ENCODE measurements at regions not wholly inside any gene's neighbourhood (a gene's known extent, or its start where the extent isn't known, plus 50 kb on each side); places are given as distances from the start of the nearest gene placed in this dataset.
"Not testable (repeated sequence)": the region's sequence is repeated elsewhere in the genome, so short reads cannot be mapped to it uniquely, and the experiment has no call there.

- no peak overlapping the region for H3K4me3 ChIP-seq (ENCODE audit: low read depth, low read length)
- H3K9me3 ChIP-seq (ENCODE audit: control insufficient read depth, insufficient read depth, low read depth, low read length), result no peaks in the 10 kb centered on the region
- ChIA-PET CTCF (no interaction called here), POLR2A (no interaction called here)
- H3K27ac ChIP-seq (ENCODE audit: extremely low read depth, low read depth, low read length), result no peak overlapping the region
- H3K4me1 ChIP-seq (ENCODE audit: control insufficient read depth, insufficient read depth, low read length), result no peaks in the 10 kb centered on the region
- TF ChIP-seq ZNF423 (tag by site-specific recombination; IDR thresholded peaks at IDR 0.05) (no peak), HOXD13 (CRISPR knock-in tag; IDR thresholded peaks at IDR 0.05; ENCODE audit: borderline replicate concordance) (no peak)
- no peaks in the 10 kb centered on the region for H3K36me3 ChIP-seq (ENCODE audit: control insufficient read depth in 2 of 2, insufficient read depth in 1 of 2, low read length in 2 of 2)
Observed at GRCh38 chr18:30682672-30683071, 359.9 kb downstream of the DSC3 start.

- no peaks in the 10 kb centered on the region for H3K4me1 ChIP-seq (ENCODE audit: control insufficient read depth, insufficient read depth, low read length)
- H3K4me3 ChIP-seq (ENCODE audit: low read depth, low read length), result no peak overlapping the region
- H3K27ac ChIP-seq (ENCODE audit: extremely low read depth, low read depth, low read length), result no peak overlapping the region
- POLR2A ChIA-PET, result no interaction called here
- no peaks in the 10 kb centered on the region for H3K36me3 ChIP-seq (ENCODE audit: control insufficient read depth in 2 of 2, insufficient read depth in 1 of 2, low read length in 2 of 2)
- no peak for TF ChIP-seq ZNF19 (tag by site-specific recombination; IDR thresholded peaks at IDR 0.05; ENCODE audit: low read depth)
- TF ChIP-seq ZNF777 (tag by site-specific recombination; IDR thresholded peaks at IDR 0.05; ENCODE audit: borderline replicate concordance), result no peak
- no peak for TF ChIP-seq ZNF404 (tag by site-specific recombination; IDR thresholded peaks at IDR 0.05)
- no peak for TF ChIP-seq ZNF184 (tag by site-specific recombination; IDR thresholded peaks at IDR 0.05)
- TF ChIP-seq HOXA7 (CRISPR knock-in tag; IDR thresholded peaks at IDR 0.05; ENCODE audit: borderline replicate concordance), result no peak
- CTCF ChIA-PET, result interaction anchor here (0.6 to 1.0 kb wide), 3 partner anchors 21 to 35 kb away, joined by 3 read pairs; no protein-coding TSS in a partner anchor
- H3K9me3 ChIP-seq (ENCODE audit: control insufficient read depth, insufficient read depth, low read depth, low read length), result no peaks in the 10 kb centered on the region
Observed at GRCh38 chr18:30679285-30679930, 363.1 kb downstream of the DSC3 start.

GRCh38 chr18:30677813-30678212 lies 364.7 kb downstream of the DSC3 start:
- H3K9me3 ChIP-seq (ENCODE audit: control insufficient read depth, insufficient read depth, low read depth, low read length); H3K27ac ChIP-seq (ENCODE audit: extremely low read depth, low read depth, low read length); H3K36me3 ChIP-seq (ENCODE audit: control insufficient read depth in 2 of 2, insufficient read depth in 1 of 2, low read length in 2 of 2); CTCF ChIA-PET; POLR2A ChIA-PET; H3K4me1 ChIP-seq (ENCODE audit: control insufficient read depth, insufficient read depth, low read length); H3K4me3 ChIP-seq (ENCODE audit: low read depth, low read length): not testable (repeated sequence)

- no peaks in the 10 kb centered on the region for H3K4me1 ChIP-seq (ENCODE audit: control insufficient read depth, insufficient read depth, low read length)
- CTCF ChIA-PET, result no interaction called here
- H3K36me3 ChIP-seq (ENCODE audit: control insufficient read depth in 2 of 2, insufficient read depth in 1 of 2, low read length in 2 of 2), result no peaks in the 10 kb centered on the region
- H3K9me3 ChIP-seq (ENCODE audit: control insufficient read depth, insufficient read depth, low read depth, low read length), result no peaks in the 10 kb centered on the region
- POLR2A ChIA-PET, result no interaction called here
- H3K27ac ChIP-seq (ENCODE audit: extremely low read depth, low read depth, low read length), result no peak overlapping the region
- no peak overlapping the region for H3K4me3 ChIP-seq (ENCODE audit: low read depth, low read length)
- TF ChIP-seq ZNF362 (tag by site-specific recombination; IDR thresholded peaks at IDR 0.05) (no peak), ZBTB10 (tag by site-specific recombination; IDR thresholded peaks at IDR 0.05) (no peak), ZNF670 (tag by site-specific recombination; IDR thresholded peaks at IDR 0.05; ENCODE audit: low read depth) (no peak), ZNF350 (tag by site-specific recombination; IDR thresholded peaks at IDR 0.05) (no peak), SCRT2 (tag by site-specific recombination; IDR thresholded peaks at IDR 0.05) (no peak), ZBTB48 (tag by site-specific recombination; IDR thresholded peaks at IDR 0.05) (no peak), ZIC2 (tag by site-specific recombination; IDR thresholded peaks at IDR 0.05) (no peak), PRDM10 (tag by site-specific recombination; IDR thresholded peaks at IDR 0.05) (no peak), INSM2 (tag by site-specific recombination; IDR thresholded peaks at IDR 0.05) (no peak), ZFP41 (tag by site-specific recombination; IDR thresholded peaks at IDR 0.05; ENCODE audit: borderline replicate concordance) (no peak), ZNF707 (tag by site-specific recombination; IDR thresholded peaks at IDR 0.05) (no peak), ZNF558 (tag by site-specific recombination; IDR thresholded peaks at IDR 0.05) (no peak), GFI1B (tag by site-specific recombination; IDR thresholded peaks at IDR 0.05) (no peak)
Observed at GRCh38 chr18:30676053-30676480, 366.5 kb downstream of the DSC3 start.
